Activated T-helper 1 cell treated with Interleukin-2 at 50 U/mL for 16 hours (primary cell): ENCODE measurements at regions not wholly inside any gene's neighbourhood (a gene's known extent, or its start where the extent isn't known, plus 50 kb on each side); places are given as distances from the start of the nearest gene placed in this dataset.
"Not testable (repeated sequence)": the region's sequence is repeated elsewhere in the genome, so short reads cannot be mapped to it uniquely, and the experiment has no call there.

Experiments used
- DNase-seq: peaks from one replicate; pipeline ENCODE4 v3.0.0-alpha.2; 2020; ENCODE audit warnings: low read depth

DNA sequence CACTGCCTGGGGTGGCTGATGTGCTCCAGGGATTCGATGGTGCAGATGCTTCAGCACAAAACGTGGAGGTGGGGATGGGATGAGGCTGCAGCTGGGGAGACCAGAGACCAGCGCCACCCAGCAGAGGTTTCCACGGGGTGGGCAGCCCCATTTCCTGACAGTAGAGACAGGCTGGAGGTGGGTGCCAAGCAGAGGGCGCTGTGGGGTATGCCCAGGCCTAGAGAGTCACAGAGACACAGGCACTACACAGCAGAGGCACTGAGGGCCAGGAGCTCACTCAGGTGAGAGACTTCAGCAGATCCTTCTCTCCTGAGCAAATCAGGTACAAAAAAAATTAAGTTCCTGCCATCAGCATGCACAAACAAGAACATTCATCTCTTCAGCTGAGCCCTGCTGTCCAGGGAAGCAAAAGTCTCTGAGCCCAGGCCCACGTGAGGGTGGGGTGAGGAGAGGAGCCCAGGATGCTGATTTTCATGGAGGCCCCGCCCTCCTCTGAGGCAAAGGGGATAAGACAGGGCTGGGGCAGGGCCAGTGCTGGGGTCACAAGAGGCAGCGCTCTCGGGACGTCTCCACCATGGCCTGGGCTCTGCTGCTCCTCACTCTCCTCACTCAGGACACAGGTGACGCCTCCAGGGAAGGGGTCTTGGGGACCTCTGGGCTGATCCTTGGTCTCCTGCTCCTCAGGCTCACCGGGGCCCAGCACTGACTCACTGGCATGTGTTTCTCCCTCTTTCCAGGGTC lies 53.1 kb downstream of the GGTLC2 start:
- no peak for DNase-seq

DNA sequence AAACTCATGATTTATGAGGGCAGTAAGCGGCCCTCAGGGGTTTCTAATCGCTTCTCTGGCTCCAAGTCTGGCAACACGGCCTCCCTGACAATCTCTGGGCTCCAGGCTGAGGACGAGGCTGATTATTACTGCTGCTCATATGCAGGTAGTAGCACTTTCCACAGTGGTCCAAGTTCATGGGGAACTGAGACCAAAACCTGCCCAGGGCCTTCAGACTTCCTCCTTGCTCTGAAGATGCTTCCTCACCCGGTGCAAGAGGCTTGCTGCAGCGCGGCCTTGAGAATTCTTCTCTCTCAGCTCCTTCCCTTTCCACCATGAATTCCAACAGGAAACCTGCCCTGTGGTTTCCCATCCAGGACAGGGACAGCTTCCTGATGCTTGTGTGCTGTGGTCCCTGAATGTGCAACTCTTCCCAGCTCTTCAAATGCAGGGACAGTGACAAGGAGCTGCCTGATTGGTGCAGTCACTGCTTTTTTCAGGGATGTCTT lies 53.9 kb downstream of the GGTLC2 start:
- DNase-seq = no peak

- no peak for DNase-seq
These were observed 56.2 kb downstream of the GGTLC2 start for GRCh38 chr22:22700631-22701030.

- DNase-seq = not testable (repeated sequence)
These were observed 57.1 kb downstream of the GGTLC2 start for GRCh38 chr22:22701557-22701956.

GRCh38 chr22:22702237-22703202 lies 58.1 kb downstream of the GGTLC2 start:
- no peak for DNase-seq

DNA sequence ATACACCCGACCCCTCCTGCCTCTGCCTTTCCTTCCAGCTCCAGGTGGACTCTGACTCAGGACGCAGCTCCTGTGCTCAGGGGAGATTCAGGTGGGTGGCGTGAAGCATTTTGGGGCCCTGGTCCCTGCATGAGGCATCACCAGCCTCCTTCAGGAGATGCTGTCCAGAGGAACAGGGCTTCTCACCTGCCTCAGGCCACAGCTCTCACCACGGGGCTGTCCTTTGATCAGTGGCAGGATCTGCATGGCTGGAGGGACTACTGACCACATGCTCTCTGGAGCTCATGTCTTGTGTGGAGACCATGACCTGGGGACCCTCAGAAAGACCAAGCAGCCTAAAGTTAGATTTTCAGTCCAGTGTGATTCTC lies 58.8 kb downstream of the GGTLC2 start:
- no peak for DNase-seq

GRCh38 chr22:22703715-22704114 lies 59.3 kb downstream of the GGTLC2 start:
- DNase-seq = no peak

- DNase-seq = no peak
These were observed 59.9 kb downstream of the GGTLC2 start for GRCh38 chr22:22704156-22704946.

GRCh38 chr22:22705328-22706100 lies 61.1 kb downstream of the GGTLC2 start:
- no peak for DNase-seq

DNA sequence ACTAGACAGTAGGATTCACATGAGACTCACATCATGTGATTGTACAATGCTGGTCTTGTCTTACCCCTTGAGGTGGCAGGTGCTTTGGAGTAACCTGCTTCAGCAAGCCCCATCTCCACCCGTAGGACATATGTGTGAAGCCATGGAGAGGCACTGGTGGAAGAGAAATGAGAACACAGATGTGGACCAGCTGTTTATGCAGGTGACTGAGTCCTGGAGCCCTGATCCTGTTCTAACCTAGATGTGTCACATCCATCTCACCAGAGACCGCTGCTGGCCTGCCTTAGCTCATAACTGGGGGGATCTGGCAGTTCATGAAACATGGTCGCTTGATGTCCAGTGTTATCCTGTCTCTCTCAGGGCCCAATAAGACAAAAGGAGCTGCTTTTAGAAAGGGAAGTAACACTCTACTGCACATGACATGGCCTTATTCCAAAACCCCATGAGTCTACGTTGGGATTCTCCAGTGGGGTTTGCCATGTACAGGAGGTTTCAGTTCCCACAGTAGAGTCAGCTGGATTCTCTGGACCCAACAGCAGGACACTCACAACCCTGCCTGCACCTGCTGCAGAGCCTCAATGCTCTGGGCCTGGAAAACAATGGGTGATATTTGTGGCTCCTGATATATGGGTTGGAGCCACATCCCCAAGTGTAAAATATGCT lies 62.0 kb downstream of the GGTLC2 start:
- DNase-seq = no peak

GRCh38 chr22:22709719-22710445 lies 65.5 kb downstream of the GGTLC2 start:
- no peak for DNase-seq

DNA sequence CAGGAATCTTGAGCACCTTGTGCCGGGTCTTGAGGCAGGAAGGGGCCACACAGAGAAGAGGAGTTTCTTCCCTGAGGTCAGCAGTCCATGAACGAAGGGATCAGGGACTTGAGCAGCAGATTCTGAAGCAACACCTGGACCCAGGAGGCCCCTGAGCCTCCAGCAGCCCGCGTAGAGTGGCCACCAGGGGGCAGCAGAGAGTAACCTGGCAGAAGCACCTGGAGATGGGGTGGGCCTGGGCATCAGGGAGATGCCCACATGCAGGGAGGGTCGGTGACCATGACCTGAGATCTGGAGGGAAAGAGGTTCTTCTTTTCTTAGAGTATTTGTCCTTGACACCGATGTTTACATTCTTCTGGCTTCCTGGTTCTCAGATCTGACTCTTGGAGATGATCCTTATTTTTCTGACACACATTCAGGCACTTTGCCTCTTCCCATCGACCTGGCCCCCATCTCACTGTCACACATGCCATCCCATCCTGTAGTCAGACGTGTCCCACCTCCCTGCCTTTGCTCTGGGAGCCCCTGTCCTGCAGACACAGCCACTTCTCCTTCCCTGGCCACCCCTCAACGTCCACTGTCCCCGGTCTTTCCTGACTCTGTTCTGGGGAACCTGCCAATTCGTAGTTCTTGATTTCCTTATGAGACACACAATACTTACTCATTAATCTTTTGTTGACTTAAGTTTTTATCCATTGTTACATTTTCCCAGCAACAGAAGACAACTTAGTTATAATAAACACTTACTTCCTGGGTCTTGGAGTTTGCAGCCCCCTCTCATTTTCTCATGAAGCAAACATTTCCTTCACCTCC lies 66.5 kb downstream of the GGTLC2 start:
- DNase-seq = peak; percentile 64

GRCh38 chr22:22711532-22711913 lies 67.1 kb downstream of the GGTLC2 start:
- DNase-seq = no peak

- no peak for DNase-seq
These were observed 67.8 kb downstream of the GGTLC2 start for GRCh38 chr22:22712092-22712658.

DNA sequence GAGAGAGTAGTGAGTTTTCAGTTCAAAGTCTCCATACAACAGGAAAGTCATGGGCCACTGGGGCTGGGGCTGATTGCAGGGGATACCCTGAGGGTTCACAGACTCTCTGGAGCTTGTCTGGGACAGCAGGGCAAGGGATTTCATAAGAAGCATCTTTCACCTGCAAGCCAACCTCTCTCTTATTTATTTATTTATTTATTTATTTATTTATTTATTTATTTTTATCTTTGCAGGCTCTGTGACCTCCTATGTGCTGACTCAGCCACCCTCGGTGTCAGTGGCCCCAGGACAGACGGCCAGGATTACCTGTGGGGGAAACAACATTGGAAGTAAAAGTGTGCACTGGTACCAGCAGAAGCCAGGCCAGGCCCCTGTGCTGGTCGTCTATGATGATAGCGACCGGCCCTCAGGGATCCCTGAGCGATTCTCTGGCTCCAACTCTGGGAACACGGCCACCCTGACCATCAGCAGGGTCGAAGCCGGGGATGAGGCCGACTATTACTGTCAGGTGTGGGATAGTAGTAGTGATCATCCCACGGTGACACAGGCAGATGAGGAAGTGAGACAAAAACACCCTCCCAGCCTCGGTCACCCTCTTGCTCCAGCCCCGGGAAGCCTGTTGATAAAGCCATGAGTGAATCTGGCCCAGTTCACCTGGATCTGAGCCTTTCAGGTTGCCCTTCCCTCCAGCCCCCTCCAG lies 68.4 kb downstream of the GGTLC2 start:
- no peak for DNase-seq

GRCh38 chr22:22713416-22713815 lies 69.0 kb downstream of the GGTLC2 start:
- DNase-seq = no peak

- no peak for DNase-seq
These were observed 70.4 kb downstream of the GGTLC2 start for GRCh38 chr22:22714600-22715335.
